Activated CD4-positive, alpha-beta T cell treated with anti-CD3 and anti-CD28 coated beads, Interleukin-2, amount 50 U/mL, for 24 hours (primary cell): ENCODE measurements at regions not wholly inside any gene's neighbourhood (a gene's known extent, or its start where the extent isn't known, plus 50 kb on each side); places are given as distances from the start of the nearest gene placed in this dataset.

Source experiments
- DNase-seq, 2 donors: peaks; one replicate each; pipeline ENCODE4 v3.0.0-alpha.2; 2020; ENCODE audit warnings: low read depth in 1 of 2, low spot score in 1 of 2

DNA sequence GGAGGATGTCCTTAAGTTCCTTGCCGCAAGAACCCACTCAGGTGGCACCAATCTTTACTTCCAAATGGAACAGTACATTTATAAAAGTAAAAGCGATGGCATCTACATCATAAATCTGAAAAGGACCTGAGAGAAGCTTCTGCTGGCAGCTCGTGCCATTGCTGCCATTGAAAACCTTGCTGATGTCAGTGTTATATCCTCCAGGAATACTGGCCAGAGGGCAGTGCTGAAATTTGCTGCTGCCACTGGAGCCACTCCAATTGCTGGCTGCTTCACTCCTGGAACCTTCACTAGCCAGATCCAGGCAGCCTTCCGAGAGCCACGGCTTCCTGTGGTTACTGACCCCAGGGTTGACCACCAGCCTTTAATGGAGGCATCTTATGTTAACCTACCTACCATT is 191.7 kb downstream of the TRIM27 start:
- DNase-seq, result no peak

GRCh38 chr6:28734443-28734959 is 189.3 kb downstream of the TRIM27 start:
- DNase-seq, result no peak

DNA sequence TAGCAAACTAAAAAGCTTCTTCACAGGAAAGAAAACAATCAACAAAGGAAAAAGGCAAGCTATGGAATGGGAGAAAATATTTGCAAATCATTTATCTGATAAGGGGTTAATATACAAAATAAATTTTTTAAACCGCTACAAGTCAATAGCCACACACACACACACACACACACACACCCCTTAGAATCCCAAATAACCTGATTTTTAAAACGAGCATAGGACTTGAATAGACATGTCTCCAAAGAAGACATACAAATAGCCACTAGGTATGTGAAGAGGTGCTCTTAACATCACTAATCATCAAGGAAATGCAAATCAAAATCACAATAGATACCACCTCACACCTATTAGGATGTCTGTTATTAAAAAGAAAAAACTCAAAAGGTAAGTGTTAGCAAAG is 187.7 kb downstream of the TRIM27 start:
- DNase-seq, result no peak

DNA sequence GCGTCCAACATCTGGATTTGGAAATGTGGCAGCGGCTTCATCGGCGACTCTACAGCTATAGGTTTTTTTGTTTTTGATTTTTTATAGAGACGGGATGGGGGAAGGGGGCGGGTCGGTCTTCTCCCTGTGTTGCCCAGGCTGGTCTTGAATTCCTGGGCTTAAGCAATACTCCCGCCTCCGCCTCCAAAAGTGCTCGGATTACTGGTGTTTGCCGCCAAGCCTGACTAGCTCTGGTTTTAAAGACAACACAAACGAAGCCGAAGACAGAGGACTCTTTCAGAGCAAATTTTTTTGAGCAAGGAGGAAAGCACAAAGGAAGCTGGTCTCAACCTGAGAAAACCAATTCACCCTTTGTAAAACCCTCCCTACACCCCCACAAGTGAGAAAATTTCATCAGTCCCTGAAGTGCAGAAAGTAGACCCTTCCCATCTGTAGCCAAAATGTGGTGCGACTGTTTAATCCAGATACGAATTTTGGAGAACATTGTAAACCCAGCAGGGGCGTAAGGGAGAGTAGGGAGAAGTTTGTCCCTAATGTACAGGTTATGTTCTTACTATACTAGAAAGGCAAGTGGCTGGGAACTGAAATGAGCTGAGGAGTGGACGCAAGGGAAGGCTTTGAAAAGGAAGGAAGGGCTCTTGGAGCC is 185.9 kb downstream of the TRIM27 start:
- no peak for DNase-seq

DNA sequence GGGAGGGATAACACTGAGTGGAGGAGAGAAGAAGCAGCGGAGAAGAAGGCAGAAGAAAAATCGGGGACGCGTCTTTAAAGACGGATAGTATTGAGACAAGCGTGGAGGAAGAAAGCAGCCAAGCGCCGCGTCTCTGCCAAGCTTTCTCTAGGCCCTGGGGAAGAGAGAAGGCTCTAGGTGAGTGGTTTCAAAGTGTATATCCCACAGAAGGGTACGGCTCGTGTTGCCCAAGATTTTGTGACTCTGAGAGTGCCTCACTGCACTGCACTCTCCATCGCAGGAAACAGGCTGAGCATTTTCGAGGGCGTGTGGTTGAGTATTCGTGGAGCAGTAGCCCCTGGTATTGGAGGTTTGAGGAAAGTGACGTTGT is 185.4 kb downstream of the TRIM27 start:
- no peak for DNase-seq

DNA sequence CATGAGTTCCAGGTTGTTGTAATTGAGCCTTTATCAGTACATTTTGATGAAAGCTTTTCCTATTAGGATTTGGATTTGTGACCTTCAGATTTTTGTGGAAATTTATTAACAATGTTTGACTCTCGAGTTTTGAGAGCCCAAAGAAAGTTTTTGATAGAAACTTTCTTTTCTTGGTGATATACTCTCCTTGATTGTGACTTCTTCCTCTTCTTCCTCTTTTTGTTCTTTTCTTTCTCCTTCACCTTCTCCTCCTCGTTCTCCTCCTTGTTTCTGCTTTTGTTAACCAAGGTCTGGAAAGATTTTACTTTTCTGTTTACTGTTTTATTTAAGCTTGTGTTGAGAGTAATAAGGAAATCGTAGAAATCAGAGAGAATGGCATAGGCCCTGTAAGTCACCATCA is 182.4 kb downstream of the TRIM27 start:
- DNase-seq, result no peak

- DNase-seq, result peak in 1 of 2 donors; percentile 40
Observed at GRCh38 chr6:28742668-28743270, 181.0 kb downstream of the TRIM27 start.

- DNase-seq, result no peak
Observed at GRCh38 chr6:28743271-28743789, 180.5 kb downstream of the TRIM27 start.

- DNase-seq, result no peak
Observed at GRCh38 chr6:28747083-28747630, 176.6 kb downstream of the TRIM27 start.

GRCh38 chr6:28747631-28748157 is 176.1 kb downstream of the TRIM27 start:
- no peak for DNase-seq

- DNase-seq, result no peak
Observed at GRCh38 chr6:28748192-28748591, 175.6 kb downstream of the TRIM27 start.

- no peak for DNase-seq
Observed at GRCh38 chr6:28750926-28751458, 172.8 kb downstream of the TRIM27 start.

DNA sequence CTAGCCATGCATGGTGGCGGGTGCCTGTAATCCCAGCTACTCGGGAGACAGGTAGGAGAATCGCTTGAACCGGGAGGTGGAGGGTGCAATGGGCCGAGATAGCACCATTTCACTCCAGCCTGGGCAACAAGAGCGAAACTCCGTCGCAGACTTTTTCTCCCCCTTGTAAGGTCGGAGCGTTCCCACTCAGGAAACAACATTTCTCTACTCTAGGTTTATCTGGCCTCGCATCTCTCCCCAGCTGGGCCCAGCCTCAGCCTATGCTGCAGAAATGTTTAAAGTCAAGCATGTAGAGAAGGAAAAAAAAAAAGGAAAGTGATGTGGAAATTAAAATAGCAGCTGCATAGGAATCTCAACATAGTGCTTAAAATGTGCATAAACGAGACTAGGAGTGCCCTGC is 172.3 kb downstream of the TRIM27 start:
- no peak for DNase-seq

GRCh38 chr6:28751963-28752350 is 171.8 kb downstream of the TRIM27 start:
- DNase-seq, result no peak

DNA sequence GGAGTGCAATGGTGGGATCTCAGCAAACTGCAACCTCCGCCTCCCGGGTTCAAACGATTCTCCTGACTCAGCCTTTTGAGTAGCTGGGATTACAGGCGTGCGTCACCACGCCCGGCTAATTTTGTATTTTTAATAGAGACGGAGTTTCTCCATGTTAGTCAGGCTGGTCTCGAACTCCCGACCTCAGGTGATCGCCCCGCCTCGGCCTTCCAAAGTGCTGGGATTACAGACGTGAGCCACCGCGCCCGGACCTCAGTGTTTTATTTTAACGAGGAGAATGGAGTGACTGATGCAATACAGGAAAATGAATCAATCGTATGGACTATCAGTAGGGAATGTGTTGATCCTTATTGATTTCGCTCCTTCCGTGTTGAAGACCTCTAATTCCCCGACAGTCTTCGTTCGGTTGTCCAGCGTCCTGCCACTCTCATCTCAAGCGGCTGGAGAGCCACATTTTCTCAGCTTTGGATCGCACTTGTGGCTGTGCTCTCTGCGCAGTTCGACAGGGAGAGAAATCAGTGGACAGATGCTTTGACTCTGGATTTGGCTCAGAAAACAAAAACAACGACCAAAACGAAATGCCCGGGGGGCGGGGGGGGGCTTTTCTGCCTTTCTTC is 166.2 kb downstream of the TRIM27 start:
- DNase-seq, result no peak

- DNase-seq, result no peak
Observed at GRCh38 chr6:28758046-28758817, 165.6 kb downstream of the TRIM27 start.

- DNase-seq, result no peak
Observed at GRCh38 chr6:28758818-28759235, 165.0 kb downstream of the TRIM27 start.

GRCh38 chr6:28764014-28764723 is 159.6 kb downstream of the TRIM27 start:
- DNase-seq, result no peak

- no peak for DNase-seq
Observed at GRCh38 chr6:28764761-28765282, 159.0 kb downstream of the TRIM27 start.

DNA sequence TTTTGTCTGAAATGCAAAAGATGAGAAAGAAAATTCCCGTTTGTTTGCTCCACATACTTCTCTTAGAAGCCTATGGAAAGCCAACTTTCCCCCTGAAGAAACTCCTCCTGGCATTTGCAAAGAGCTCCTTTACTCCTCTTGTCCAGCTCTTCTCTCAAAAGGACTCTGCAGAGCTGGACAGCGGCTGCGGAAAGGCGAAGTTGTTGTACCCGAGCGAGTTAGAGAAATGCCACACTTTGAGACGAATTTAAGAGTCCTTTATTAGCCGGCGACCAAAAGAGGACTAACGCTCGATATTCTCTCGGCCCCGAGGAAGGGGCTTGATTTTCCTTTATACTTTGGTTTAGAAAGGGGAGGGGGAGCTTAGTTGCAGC is 157.8 kb downstream of the TRIM27 start:
- DNase-seq, result no peak
